Dedifferentiated amniotic fluid mesenchymal stem cell (primary cell): ENCODE measurements at regions not wholly inside any gene's neighbourhood (a gene's known extent, or its start where the extent isn't known, plus 50 kb on each side); places are given as distances from the start of the nearest gene placed in this dataset.
"Not testable (repeated sequence)": the region's sequence is repeated elsewhere in the genome, so short reads cannot be mapped to it uniquely, and the experiment has no call there.

Experiments
- DNase-seq: peaks from one replicate; pipeline ENCODE4 v3.0.0-alpha.2; 2016; ENCODE audit errors: extremely low spot score

DNA sequence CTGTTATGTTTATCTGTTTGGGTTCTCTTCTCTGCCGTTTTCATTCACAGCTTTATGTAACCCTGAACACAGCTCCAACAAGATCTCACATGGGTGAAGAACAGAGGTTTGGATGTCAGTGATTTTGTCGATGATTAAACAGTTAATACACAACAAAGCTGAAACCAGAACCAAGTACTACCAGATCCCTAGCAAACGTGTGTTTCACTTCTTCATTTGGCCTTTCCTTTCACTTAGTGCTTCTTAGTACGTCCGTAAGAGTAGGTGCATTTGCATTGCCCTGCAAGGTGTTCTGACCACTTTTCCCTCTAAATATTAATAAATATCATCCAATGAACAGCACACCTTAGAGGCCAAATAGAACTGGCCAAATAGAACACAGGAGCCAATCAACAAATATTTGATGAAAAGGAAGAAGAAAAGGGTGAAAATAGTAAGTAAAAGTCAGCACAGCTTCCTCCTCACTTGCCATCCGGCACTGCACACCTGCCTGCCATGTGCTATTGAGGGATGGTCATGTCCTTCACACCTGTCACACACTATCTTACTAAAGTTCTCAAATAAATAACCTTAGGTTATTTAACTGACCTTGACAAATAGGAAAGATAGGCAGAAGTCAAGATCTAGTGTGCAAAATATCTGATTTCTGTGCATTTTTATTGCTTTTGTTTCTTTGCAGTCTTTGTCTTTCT is 252.6 kb upstream of the ANKRD30A start:
- no peak for DNase-seq

- DNase-seq: no peak
Measured at GRCh38 chr10:36840788-36841187, 284.6 kb upstream of the ANKRD30A start.

DNA sequence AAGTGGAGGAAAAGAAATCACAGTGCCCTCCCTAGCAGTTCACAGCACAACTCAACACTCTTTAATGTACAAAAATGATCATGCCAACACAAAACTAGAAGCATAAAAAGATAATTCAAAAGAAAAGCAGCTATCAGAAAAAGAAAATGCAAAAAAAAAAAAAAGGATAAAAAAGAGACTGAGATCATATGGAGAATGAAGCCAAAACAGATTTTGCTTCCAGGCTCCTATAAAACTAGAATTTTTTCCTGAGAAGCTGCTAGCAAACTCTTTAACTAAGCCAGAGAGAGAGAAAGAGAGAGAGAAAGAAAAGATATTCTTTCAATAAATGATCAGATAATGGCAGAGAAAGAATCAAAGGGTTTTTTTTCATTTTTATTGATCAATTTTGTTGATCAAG is 288.0 kb upstream of the ANKRD30A start:
- DNase-seq: no peak

- no peak for DNase-seq
Measured at GRCh38 chr10:36819781-36820180, 305.6 kb upstream of the ANKRD30A start.

DNA sequence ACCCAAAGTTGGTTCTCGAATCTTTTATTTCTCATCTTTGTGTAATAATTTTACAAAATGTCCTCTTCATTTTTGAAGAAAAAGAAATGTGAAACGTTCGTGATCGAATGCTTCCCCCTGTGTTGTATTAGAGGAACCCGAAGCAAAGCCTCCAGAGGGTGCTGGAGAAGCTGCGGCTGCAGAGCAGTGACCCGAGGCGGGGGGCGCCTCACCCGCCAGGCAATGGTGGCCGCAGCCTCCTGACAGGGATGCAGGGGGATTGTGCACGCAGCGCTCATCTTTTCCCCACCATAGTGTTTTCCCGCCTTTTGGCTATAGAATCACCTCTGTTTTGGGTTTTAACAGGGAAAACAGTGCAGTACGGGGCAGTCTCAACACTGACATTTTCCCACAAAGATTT is 307.5 kb upstream of the ANKRD30A start:
- DNase-seq: no peak

- no peak for DNase-seq
Measured at GRCh38 chr10:36808625-36809362, 316.6 kb upstream of the ANKRD30A start.

DNA sequence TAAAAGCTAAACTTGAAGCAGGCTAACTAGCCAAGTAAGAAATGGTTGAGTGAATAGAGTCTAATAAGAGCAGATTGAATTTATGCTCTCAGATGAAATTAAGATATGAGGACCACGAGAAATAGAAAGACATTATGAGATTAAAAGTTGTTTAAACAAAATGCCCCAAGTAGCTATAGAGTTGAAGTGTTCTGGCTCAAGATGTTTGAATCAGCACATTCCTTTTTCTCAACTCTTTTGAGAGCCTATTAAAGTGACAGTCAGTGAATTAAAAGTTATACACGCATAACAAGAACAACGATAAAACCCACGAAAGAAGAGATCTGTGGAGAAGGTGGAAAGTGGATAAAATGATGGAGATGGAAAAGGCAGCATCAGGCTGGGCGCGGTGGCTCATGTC is 322.2 kb upstream of the ANKRD30A start:
- DNase-seq: no peak

GRCh38 chr10:36802490-36803153 is 322.8 kb upstream of the ANKRD30A start:
- DNase-seq: peak; percentile 40

GRCh38 chr10:36801660-36802059 is 323.7 kb upstream of the ANKRD30A start:
- no peak for DNase-seq

DNA sequence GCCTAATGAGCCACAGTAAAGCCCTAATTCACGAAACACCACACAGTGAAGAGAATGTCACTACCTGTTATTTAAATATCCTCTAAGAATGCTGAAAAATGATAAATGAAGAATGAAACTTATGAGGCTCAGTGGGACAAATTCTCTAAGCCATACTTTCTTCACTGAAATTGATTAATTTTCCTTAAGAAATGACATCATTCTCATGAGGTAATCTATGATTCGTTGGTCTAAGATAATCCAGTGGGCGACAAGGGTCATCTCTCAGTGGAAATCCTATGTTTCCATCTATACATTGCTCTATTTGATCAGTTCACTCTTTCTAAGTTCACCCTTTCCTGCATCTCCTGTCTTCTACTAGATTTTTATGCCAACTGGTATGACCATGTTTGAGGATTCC is 330.4 kb upstream of the ANKRD30A start:
- no peak for DNase-seq

DNA sequence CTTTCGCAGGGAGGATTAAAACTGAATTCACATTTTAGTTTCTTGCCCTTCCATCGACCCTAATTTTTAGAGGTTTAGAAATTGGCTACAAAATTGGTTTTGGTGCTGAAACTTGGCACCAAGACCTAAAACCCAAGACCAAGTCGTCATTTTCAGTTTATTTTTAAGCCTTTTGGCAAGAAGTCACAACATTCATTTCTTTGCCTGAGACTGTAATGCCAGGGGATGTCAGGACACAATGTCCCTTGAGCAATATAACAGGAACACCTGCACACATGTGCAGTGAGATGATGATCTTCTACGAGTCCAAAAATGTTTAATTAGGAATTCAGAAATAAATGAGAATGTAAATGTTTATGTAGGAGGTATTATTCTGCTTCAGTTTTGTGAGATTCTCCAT is 335.4 kb upstream of the ANKRD30A start:
- no peak for DNase-seq

GRCh38 chr10:36788152-36788551 is 337.2 kb upstream of the ANKRD30A start:
- no peak for DNase-seq

DNA sequence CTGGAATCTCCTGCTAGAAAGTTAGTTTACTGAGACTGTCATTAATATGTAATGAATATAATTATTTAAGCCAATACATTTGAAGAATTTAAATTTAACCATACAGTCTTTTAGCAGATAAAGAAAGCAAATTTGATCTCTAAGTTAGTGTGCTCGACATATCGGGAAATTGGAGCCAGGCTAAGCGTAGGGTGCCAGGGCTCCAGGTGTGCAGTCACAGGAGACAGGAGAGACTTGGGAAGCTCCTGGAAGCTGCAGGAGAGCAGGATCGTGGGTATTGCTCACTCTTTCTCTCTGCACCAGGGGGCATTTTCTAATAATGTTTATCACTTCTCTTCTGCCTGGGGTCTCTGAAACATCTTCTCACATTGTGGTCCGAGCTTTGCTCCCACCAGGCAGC is 342.0 kb upstream of the ANKRD30A start:
- DNase-seq: no peak

GRCh38 chr10:36781570-36781969 is 343.8 kb upstream of the ANKRD30A start:
- no peak for DNase-seq

- no peak for DNase-seq
Measured at GRCh38 chr10:36780158-36780557, 345.2 kb upstream of the ANKRD30A start.

GRCh38 chr10:36779238-36779846 is 346.1 kb upstream of the ANKRD30A start:
- peak; percentile 80 for DNase-seq

- DNase-seq: no peak
Measured at GRCh38 chr10:36778651-36779050, 346.7 kb upstream of the ANKRD30A start.

- no peak for DNase-seq
Measured at GRCh38 chr10:36773652-36774051, 351.7 kb upstream of the ANKRD30A start.

DNA sequence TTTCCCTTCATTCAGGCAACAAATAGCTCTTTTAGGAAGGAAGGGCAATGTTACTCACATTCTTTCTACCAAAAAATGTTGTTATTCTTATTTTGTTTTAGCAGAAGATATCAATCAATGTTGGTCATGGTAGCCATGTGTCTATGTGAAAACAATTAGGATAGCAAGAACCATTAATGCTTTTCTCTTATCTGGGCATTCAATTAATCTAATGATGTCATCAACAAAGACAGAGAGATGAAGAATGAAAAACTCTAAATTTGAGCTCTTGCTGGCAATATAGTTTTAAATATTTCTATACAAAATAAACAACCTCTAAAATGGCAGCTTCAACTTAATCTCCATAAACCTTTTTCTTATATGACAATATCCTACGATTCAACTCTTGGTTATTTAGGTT is 353.7 kb upstream of the ANKRD30A start:
- no peak for DNase-seq

- DNase-seq: not testable (repeated sequence)
Measured at GRCh38 chr10:36769741-36770140, 355.7 kb upstream of the ANKRD30A start.

- DNase-seq: no peak
Measured at GRCh38 chr10:36766940-36767339, 358.5 kb upstream of the ANKRD30A start.

DNA sequence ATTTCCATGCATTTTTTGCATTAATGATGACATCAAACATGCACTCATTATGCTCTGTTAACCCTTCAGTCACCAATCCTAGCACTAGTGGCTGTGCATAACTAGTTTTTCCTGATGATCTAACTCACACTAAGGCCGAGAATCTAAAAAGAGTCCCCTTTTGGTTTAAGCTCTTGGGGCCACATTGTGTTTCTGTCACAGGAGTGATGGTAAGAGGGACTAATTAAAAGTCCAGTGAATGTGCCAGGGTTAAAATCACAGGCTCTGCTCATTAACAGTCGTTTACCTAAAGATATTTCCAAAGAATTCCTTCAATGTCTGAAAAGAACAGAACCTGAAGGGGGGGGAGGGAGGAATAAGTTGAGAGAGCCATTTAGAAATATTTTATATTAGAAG is 359.0 kb upstream of the ANKRD30A start:
- no peak for DNase-seq
